Esophagus muscularis mucosa (tissue), 4 donors: ENCODE measurements at regions not wholly inside any gene's neighbourhood (a gene's known extent, or its start where the extent isn't known, plus 50 kb on each side); places are given as distances from the start of the nearest gene placed in this dataset.

ENCODE experiments used
- DNase-seq: peaks from one replicate; pipeline ENCODE4 v3.0.0-alpha.2; 2017; ENCODE audit errors: extremely low spot score
- H3K27ac ChIP-seq, 4 donors: fragments of 200-600 bp; sonication (generic); replicated peaks in 1 of 4; 1 replicate in 3 of 4; 2 replicates in 1 of 4; pipeline ENCODE4 v1.5.1; 2016 to 2019; ENCODE audit warnings: mild to moderate bottlenecking in 1 of 4
- H3K27me3 ChIP-seq, 4 donors: fragments of 200-600 bp; sonication (generic); one replicate each; pipeline versions ENCODE4 v1.5.1 to v1.6.0; 2016 to 2019
- H3K36me3 ChIP-seq, 4 donors: fragments of 200-600 bp; sonication (generic); one replicate each; pipeline ENCODE4 v1.5.1; 2016 to 2019
- H3K4me1 ChIP-seq, 4 donors: fragments of 200-600 bp; sonication (generic); one replicate each; pipeline ENCODE4 v1.5.1; 2016 to 2019
- H3K4me3 ChIP-seq, 4 donors: fragments of 200-600 bp; sonication (generic); 1 replicate in 2 of 4; 2 replicates in 2 of 4; pipeline ENCODE4 v1.5.1; 2016 to 2019; ENCODE audit warnings: mild to moderate bottlenecking in 4 of 4, moderate library complexity in 1 of 4
- H3K9me3 ChIP-seq, 4 donors: fragments of 200-600 bp; sonication (generic); 1 replicate in 3 of 4; 2 replicates in 1 of 4; pipeline ENCODE4 v1.5.1; 2016 to 2019
- EP300 ChIP-seq: sonication (generic); formaldehyde crosslinking; IDR thresholded peaks from one replicate; pipeline ENCODE4 v1.6.1; 2017; ENCODE audit warnings: antibody characterized with exemption
- POLR2A ChIP-seq: fragments of 450-650 bp; IDR thresholded peaks from one replicate; pipeline ENCODE4 v1.6.1; 2017; ENCODE audit warnings: antibody characterized with exemption, moderate library complexity, mild to moderate bottlenecking, low read depth
- POLR2AphosphoS5 ChIP-seq, 2 donors: sonication (generic); formaldehyde crosslinking; IDR thresholded peaks; one replicate each; pipeline ENCODE4 v1.6.1; 2017; ENCODE audit warnings: antibody characterized with exemption in 2 of 2
- WGBS: methylation state at CpG from one replicate; pipeline ENCODE4 v1.1.5; 2018; 5-methylcytosine and 5-hydroxymethylcytosine counted together
- intact Hi-C: fragments of 100-400 bp; cut with DNase I; formaldehyde crosslinking; loops from one replicate; pipeline ENCODE4 v1.15.1; 2023
- TF ChIP-seq, protein P1 (sequence below), 3 experiments: fragments of 200-600 bp in 2 of 3; fragments of 450-650 bp in 1 of 3; sonication (generic) in 2 of 3; IDR thresholded peaks; one replicate each; pipeline ENCODE4 v1.5.1; 2017 to 2019; ENCODE audit warnings: antibody characterized with exemption in 3 of 3, mild to moderate bottlenecking in 2 of 3, moderate library complexity in 1 of 3

DNA sequence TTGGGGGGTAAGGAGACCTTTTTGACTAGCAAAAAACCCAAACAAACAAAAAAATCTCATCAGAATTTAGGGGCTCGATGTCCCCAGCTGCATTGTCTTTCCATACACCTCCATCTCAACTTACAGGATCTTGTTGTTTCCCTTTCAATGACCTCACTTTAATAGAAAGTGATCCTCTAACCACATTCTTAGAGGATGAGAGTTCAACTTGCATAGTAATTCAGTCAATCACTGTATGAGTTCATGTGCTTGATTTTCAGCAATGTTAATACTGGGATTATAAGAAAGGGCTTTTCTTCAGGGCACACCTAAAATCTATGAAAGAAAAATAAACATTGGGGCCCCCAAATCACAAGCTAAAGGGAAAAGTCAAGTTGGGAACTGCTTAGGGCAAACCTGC is 1512.0 kb downstream of the SLITRK1 start:
- no peaks in the 10 kb centered on the region for H3K27me3 ChIP-seq
- no peak for DNase-seq
- H3K4me1 ChIP-seq = no peaks in the 10 kb centered on the region
- WGBS = 71% methylated on average over 1 of the region's 1 CpG
- TF ChIP-seq POLR2A = no peak
- no peak for TF ChIP-seq EP300
- TF ChIP-seq POLR2AphosphoS5 (IDR thresholded peaks at IDR 0.05) = no peak
- TF ChIP-seq, protein P1, sequence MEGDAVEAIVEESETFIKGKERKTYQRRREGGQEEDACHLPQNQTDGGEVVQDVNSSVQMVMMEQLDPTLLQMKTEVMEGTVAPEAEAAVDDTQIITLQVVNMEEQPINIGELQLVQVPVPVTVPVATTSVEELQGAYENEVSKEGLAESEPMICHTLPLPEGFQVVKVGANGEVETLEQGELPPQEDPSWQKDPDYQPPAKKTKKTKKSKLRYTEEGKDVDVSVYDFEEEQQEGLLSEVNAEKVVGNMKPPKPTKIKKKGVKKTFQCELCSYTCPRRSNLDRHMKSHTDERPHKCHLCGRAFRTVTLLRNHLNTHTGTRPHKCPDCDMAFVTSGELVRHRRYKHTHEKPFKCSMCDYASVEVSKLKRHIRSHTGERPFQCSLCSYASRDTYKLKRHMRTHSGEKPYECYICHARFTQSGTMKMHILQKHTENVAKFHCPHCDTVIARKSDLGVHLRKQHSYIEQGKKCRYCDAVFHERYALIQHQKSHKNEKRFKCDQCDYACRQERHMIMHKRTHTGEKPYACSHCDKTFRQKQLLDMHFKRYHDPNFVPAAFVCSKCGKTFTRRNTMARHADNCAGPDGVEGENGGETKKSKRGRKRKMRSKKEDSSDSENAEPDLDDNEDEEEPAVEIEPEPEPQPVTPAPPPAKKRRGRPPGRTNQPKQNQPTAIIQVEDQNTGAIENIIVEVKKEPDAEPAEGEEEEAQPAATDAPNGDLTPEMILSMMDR (IDR thresholded peaks at IDR 0.05) = no peak
- H3K4me3 ChIP-seq = no peak overlapping the region
- H3K9me3 ChIP-seq = no peaks in the 10 kb centered on the region
- H3K27ac ChIP-seq = no peak overlapping the region
- intact Hi-C loops = no loop called here
- no peaks in the 10 kb centered on the region for H3K36me3 ChIP-seq

- H3K4me1 ChIP-seq = no peaks in the 10 kb centered on the region
- no peaks in the 10 kb centered on the region for H3K36me3 ChIP-seq
- DNase-seq = no peak
- no peak overlapping the region for H3K27ac ChIP-seq
- no peaks in the 10 kb centered on the region for H3K9me3 ChIP-seq
- H3K4me3 ChIP-seq = no peak overlapping the region
- TF ChIP-seq POLR2AphosphoS5 (IDR thresholded peaks at IDR 0.05) (no peak), EP300 (no peak)
- no peaks in the 10 kb centered on the region for H3K27me3 ChIP-seq
- intact Hi-C loops = no loop called here
Observed at GRCh38 chr13:82364525-82364924, 1517.7 kb downstream of the SLITRK1 start.

DNA sequence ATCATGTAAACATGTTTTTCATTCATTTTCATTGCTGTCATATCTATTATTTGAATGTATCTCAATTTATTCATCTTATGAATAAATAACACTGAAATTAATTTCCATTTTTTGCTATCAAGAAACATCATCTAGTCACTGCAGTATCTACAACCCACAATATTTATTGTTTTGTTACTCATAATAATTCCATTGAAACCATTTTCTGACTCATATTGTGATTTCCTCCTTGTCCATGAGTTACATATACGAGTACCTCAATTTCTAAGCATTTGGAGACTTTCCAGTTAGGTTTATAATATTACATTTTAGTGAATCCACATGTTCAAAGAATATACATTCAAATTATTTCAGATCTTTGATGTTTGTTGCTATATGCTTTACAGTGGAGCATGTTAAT is 1524.0 kb downstream of the SLITRK1 start:
- H3K27ac ChIP-seq = no peak overlapping the region
- H3K36me3 ChIP-seq = no peaks in the 10 kb centered on the region
- WGBS = 72% methylated on average over 1 of the region's 1 CpG
- H3K4me3 ChIP-seq = no peak overlapping the region
- no peak for DNase-seq
- no peaks in the 10 kb centered on the region for H3K4me1 ChIP-seq
- no peaks in the 10 kb centered on the region for H3K27me3 ChIP-seq
- intact Hi-C loops = no loop called here
- no peaks in the 10 kb centered on the region for H3K9me3 ChIP-seq
- TF ChIP-seq POLR2AphosphoS5 (IDR thresholded peaks at IDR 0.05) = no peak
- no peak for TF ChIP-seq EP300
- TF ChIP-seq POLR2A = no peak
- TF ChIP-seq, protein P1 (IDR thresholded peaks at IDR 0.05) = no peak

- Histone ChIP-seq H3K4me1 (no peaks in the 10 kb centered on the region), H3K4me3 (no peak overlapping the region), H3K27me3 (no peaks in the 10 kb centered on the region), H3K27ac (no peak overlapping the region), H3K9me3 (no peaks in the 10 kb centered on the region), H3K36me3 (no peaks in the 10 kb centered on the region)
- 42% methylated on average over 5 of the region's 5 CpGs for WGBS
- no peak for DNase-seq
- intact Hi-C loops = no loop called here
- TF ChIP-seq, protein P1 (IDR thresholded peaks at IDR 0.05) = no peak
- no peak for TF ChIP-seq POLR2A
- TF ChIP-seq POLR2AphosphoS5 (IDR thresholded peaks at IDR 0.05) = no peak
- no peak for TF ChIP-seq EP300
Observed at GRCh38 chr13:82356667-82357410, 1525.4 kb downstream of the SLITRK1 start.

GRCh38 chr13:82344867-82345266 is 1537.4 kb downstream of the SLITRK1 start:
- no peak for DNase-seq
- Histone ChIP-seq H3K36me3 (no peaks in the 10 kb centered on the region), H3K4me1 (no peaks in the 10 kb centered on the region), H3K27me3 (no peaks in the 10 kb centered on the region), H3K4me3 (no peak overlapping the region), H3K27ac (no peak overlapping the region), H3K9me3 (no peaks in the 10 kb centered on the region)
- intact Hi-C loops = no loop called here
- 55% methylated on average over 1 of the region's 1 CpG for WGBS
- TF ChIP-seq POLR2AphosphoS5 (IDR thresholded peaks at IDR 0.05) = no peak

DNA sequence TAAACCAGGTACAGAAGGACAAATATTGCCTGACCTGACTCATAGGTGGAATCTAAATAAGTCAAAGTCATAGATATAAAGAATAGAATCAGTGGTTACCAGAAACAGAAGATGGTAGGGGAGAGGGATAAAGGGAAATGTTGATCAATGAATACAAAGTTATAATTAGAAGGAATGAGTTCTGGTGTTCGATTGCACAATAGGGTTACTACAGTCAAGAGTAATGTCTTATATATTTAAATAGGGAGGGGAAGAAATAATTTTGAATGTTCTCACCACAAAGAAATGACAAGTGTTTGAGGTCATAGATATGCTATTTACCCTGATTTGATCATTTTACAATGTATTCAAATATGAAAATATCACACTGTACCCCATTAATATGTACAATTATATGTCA is 1541.2 kb downstream of the SLITRK1 start:
- no peak for DNase-seq
- H3K27ac ChIP-seq = no peak overlapping the region
- no peaks in the 10 kb centered on the region for H3K36me3 ChIP-seq
- H3K4me3 ChIP-seq = no peak overlapping the region
- WGBS = 91% methylated on average over 1 of the region's 1 CpG
- no peak for TF ChIP-seq POLR2A
- TF ChIP-seq EP300 = no peak
- TF ChIP-seq, protein P1 (IDR thresholded peaks at IDR 0.05) = no peak
- no peak for TF ChIP-seq POLR2AphosphoS5 (IDR thresholded peaks at IDR 0.05)
- intact Hi-C loops = no loop called here
- H3K27me3 ChIP-seq = no peaks in the 10 kb centered on the region
- no peaks in the 10 kb centered on the region for H3K4me1 ChIP-seq
- no peaks in the 10 kb centered on the region for H3K9me3 ChIP-seq
